ENCODE measurements at regions not wholly inside any gene's neighbourhood (a gene's known extent, or its start where the extent isn't known, plus 50 kb on each side); places are given as distances from the start of the nearest gene placed in this dataset.
A peak's percentile ranks its signal among the peaks of the same experiment; 100 is the strongest.

DNA sequence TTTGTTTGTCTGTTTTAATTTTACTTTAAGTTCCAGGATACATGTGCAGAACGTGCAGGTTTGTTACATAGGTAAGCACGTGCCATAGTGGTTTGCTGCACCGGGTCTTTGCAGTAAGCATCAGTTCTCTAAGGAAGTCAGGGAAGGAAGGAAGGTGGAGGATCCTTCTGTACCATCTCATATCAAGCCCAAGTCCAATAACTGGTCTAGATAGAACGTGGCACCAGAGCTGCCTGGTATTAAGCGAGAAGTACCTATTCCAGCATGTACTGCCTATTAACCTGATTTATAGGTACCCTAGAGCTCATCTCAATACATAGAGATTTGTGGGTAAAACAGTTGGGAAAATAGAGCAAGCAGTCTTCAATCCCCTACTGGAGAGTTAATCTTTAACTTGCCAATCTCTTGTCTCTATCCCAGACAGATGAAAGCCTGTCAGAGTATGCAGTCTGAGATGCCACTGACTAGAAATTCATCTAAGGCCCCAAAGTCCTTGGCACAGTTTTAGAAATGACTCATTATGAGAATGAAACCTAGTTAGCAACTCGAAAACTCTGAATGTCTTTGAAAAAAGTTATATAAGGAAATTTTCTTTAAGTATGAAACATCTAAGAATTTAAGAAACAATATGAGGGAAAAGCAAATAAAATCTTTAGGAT, 144.9 kb downstream of the TFAP2A start:
- Histone ChIP-seq H3K79me1 (ENCODE audit: insufficient read depth, low read depth, low read length, poor library complexity, severe bottlenecking) (no peaks in the 10 kb centered on the region), H2BK5ac (ENCODE audit: insufficient read length, low read length) (no peak overlapping the region), H3K4me2 (ENCODE audit: insufficient read depth, insufficient read length, low read length) (no peak overlapping the region), H2AK5ac (ENCODE audit: insufficient read length, low read length) (no peak overlapping the region), H2BK12ac (ENCODE audit: insufficient read length, low read depth, low read length) (peak overlapping the region; percentile 59), H3K9me3 (ENCODE audit: control insufficient read depth, low read depth, low read length) (no peaks in the 10 kb centered on the region), H3K4me1 (ENCODE audit: insufficient read depth, low read length) (peaks cover 10% of the 10 kb centered on the region; the same call in 1 of the 2 replicates), H4K20me1 (ENCODE audit: control insufficient read depth, insufficient read depth, insufficient read length) (no peaks in the 10 kb centered on the region), H3K23me2 (ENCODE audit: insufficient read length, low read depth, low read length, poor library complexity, severe bottlenecking) (no peaks in the 10 kb centered on the region), H2BK20ac (ENCODE audit: low read depth, low read length, poor library complexity, severe bottlenecking) (no peak overlapping the region), H3K56ac (ENCODE audit: insufficient read length, low read depth, low read length) (no peak overlapping the region), H2BK15ac (ENCODE audit: low read depth, low read length) (no peak overlapping the region), H4K5ac (ENCODE audit: insufficient read length, low read depth, low read length) (no peak overlapping the region), H3K27ac (ENCODE audit: insufficient read length, low read depth, low read length) (no peak overlapping the region), H3T11ph (ENCODE audit: low read length) (no peak overlapping the region), H3K18ac (ENCODE audit: insufficient read length, low read depth, low read length) (no peak overlapping the region), H3K27me3 (ENCODE audit: insufficient read depth, low read length) (no peaks in the 10 kb centered on the region), H2AFZ (ENCODE audit: low read length) (no peak overlapping the region), H3K23ac (ENCODE audit: insufficient read length, low read depth, low read length) (no peak overlapping the region), H4K8ac (replicated peaks; ENCODE audit: insufficient read length, low read depth, low read length) (no peak overlapping the region), H3K9ac (ENCODE audit: extremely low read depth, insufficient read length, low read length) (no peak overlapping the region), H2BK120ac (ENCODE audit: low read depth, low read length, poor library complexity, severe bottlenecking) (no peak overlapping the region), H3K14ac (ENCODE audit: insufficient read depth, low read length) (no peak overlapping the region), H3K4ac (ENCODE audit: low read depth, low read length) (no peak overlapping the region), H4K91ac (ENCODE audit: insufficient read length, low read depth, low read length) (no peak overlapping the region), H3K79me2 (ENCODE audit: insufficient read depth, low read length) (no peaks in the 10 kb centered on the region)
- TF ChIP-seq, protein P1, sequence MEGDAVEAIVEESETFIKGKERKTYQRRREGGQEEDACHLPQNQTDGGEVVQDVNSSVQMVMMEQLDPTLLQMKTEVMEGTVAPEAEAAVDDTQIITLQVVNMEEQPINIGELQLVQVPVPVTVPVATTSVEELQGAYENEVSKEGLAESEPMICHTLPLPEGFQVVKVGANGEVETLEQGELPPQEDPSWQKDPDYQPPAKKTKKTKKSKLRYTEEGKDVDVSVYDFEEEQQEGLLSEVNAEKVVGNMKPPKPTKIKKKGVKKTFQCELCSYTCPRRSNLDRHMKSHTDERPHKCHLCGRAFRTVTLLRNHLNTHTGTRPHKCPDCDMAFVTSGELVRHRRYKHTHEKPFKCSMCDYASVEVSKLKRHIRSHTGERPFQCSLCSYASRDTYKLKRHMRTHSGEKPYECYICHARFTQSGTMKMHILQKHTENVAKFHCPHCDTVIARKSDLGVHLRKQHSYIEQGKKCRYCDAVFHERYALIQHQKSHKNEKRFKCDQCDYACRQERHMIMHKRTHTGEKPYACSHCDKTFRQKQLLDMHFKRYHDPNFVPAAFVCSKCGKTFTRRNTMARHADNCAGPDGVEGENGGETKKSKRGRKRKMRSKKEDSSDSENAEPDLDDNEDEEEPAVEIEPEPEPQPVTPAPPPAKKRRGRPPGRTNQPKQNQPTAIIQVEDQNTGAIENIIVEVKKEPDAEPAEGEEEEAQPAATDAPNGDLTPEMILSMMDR (conservative IDR thresholded peaks at IDR 0.05) = no peak
- Mint-ChIP-seq H3K4me3 (no peak overlapping the region), H3K27ac (no peak overlapping the region), H3K9me3 (peaks cover 4 to 6% of the 10 kb centered on the region in 2 experiments; a peak in 2 of 5 replicates), H3K4me1 (peaks cover 49 to 58% of the 10 kb centered on the region in 2 experiments), H3K27me3 (ENCODE audit: low read depth) (peaks cover 2% of the 10 kb centered on the region; the same call in 1 of the 2 replicates), H3K36me3 (ENCODE audit: insufficient read depth in 1 of 3, low read depth in 3 of 3) (no peaks in the 10 kb centered on the region; a peak in 1 of 7 replicates)
- no peak for DNase-seq
- no CpG with 5 or more reads among the region's 6 CpGs for WGBS (ENCODE audit: extremely low coverage, insufficient read length, low lambda C conversion rate)

Data from H9 (cell line).